C1 segment of cervical spinal cord (tissue), 14 donors: ENCODE measurements at regions not wholly inside any gene's neighbourhood (a gene's known extent, or its start where the extent isn't known, plus 50 kb on each side); places are given as distances from the start of the nearest gene placed in this dataset.

Experiments
- DNase-seq, 14 donors: peaks; one replicate each; lab custom pipeline; 2025; lab: John Stamatoyannopoulos, UW

GRCh38 chr5:54772684-54773083 is 212.7 kb downstream of the ESM1 start:
- no peak for DNase-seq

GRCh38 chr5:54772231-54772630 is 213.2 kb downstream of the ESM1 start:
- no peak for DNase-seq

DNA sequence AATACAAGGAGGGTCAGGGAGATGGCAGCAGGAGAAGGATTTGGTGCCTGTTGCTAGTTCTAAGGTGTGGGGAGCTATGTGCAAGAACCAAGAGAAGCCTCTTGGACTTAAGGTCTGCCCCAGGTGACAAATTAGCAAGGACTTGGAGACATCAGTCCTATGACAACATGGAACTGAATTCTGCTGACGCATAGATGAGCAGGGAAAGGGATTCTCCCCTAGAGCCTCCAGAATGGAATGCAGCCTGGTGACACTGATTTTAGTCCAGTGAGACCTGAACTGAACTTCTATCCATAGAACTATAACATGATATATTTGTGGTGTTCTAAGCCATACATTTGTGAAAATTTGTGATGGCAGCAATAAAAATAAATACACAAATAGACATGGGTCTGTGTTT is 215.6 kb downstream of the ESM1 start:
- no peak for DNase-seq

GRCh38 chr5:54769072-54769471 is 216.3 kb downstream of the ESM1 start:
- no peak for DNase-seq

DNA sequence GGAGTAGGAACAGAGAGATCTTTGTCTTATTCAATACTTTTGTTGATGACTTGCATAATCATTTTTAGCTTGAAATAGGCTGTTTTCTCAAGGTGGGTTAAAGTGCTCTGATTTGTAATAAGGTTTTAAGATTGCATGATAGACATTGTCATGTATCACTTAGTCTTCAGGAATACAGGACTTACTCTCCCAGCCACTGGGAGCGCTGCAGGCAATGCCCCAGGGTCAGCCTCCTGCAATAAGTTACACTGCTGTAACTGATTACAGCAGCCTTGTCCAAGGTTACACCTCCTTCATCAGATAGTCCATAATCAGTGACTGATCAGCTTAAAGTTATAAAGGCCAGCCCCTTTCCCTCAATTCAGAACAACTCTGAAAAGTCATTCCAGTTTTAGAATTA is 218.6 kb downstream of the ESM1 start:
- no peak for DNase-seq

- no peak for DNase-seq
Observed at GRCh38 chr5:54765165-54766028, 220.0 kb downstream of the ESM1 start.

DNA sequence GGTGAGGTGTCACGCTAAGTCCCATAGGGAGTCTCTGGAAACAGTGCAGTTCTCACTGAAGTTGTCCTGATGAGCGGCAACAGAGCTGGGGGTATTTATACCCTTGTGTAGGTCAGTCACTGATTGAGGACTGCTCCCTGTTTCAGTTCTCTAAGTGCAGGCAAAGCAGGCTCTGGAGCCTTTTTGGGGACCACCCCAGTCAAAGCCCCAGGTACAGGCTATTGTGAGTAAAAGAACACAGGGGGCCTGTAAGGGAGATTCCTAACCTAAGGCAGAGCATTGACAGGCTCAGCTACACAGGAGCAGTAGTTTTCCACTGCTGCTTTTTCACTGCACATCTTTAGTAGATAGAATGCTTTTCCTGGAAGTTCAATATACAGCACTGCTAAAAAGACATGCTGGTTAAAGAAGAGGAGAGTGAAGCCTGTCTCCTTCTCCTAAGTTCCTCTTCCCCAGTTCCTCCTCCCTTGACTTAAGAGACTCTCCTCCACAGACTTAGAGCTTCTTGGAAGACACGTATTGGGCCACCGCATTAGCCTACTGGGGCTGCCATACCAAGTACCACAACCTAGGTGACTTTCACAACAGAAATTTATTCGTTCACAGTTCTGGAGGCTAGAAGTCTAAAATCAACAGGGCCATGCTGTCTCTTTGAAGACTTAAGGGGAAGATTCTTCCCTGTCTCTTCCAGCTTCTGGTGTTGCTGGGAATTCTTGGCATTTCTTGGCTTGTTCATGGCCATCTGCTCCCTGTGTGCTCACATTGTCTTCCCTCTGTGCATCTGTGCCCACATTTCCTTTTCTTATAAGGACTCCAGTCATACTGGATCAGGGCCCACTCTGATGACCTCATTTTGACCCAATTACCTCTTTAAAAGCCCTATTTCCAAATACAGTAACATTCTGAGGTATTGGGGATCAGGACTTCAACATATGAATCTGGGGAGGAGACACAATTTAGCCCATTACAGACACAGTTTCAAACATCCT is 221.0 kb downstream of the ESM1 start:
- DNase-seq: peak in 1 of 14 donors; percentile 21

DNA sequence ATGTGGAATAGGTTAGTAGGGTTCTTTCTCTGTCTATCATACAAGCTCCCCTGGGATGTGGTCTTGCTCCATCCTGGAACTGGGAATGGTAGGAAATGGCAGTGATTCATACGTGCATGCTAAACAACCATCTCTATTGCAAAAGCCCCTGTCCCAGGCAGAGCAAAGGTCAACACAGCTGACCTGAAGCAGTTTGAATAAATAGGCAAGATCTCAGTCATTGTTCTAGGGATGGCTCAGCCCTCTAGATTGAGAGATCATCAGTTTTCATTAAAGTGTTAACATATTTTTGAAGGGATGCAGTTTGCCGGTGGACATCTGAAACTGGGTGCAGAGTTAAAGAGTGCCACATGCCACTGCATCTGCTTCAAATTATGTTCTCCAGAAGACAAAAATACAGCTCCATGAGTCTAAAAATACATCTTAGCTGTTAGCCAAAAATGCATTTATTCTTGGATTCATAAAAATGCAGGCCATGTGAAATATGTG is 224.1 kb downstream of the ESM1 start:
- peak in 1 of 14 donors; percentile 75 for DNase-seq

GRCh38 chr5:54760182-54760935 is 225.0 kb downstream of the ESM1 start:
- no peak for DNase-seq

DNA sequence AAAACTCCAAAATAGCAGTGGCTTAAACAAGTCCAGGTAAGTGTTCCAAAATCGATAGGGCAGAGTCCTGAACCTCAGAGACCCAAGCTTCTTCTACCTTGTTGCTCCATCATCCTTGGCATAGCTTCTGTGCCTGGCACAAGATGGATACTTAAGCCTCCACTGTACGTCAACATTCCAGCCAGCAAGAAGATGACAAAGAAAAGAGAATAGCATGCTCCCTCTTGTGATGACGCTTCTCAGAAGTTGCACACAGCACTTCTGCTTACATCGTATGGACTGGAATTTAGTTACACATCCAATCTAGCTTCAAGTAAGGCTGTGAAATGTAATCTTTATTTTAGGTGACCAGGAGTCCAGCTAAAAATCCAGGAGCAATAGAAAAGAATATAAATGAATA is 227.4 kb downstream of the ESM1 start:
- DNase-seq: no peak

- peak in 2 of 14 donors; percentile 4 to 85 for DNase-seq
Observed at GRCh38 chr5:54757541-54757940, 227.9 kb downstream of the ESM1 start.

DNA sequence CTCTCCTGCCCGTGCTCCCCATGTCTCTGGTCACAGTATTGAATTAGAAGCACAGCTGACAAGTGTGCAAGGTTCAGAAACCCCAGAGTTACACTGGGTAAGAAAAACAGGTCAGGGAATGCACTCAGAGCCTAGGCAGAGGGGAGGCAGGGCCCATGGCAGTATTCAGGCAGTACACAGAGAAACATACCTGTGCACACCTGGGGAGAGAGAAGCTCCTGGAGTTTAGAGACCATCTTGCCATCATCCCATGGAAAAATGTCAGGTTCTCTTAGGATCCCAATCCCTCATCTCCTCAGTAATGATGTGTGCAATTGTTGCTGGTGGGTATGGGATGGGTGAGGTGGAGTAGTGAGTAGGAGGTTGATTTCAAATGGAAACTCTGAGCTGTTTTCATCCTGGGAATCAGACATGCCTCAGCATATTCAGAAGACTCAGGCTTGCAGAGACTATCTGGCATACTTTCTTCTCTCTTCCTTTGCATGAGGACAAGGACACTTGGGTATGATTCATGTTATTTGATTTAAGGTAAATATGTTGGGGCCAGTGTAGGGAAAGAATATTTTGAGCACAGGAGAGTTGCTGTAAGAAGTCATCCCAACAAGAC is 228.5 kb downstream of the ESM1 start:
- no peak for DNase-seq

- DNase-seq: no peak
Observed at GRCh38 chr5:54756301-54756700, 229.1 kb downstream of the ESM1 start.

GRCh38 chr5:54754878-54755277 is 230.5 kb downstream of the ESM1 start:
- DNase-seq: no peak

DNA sequence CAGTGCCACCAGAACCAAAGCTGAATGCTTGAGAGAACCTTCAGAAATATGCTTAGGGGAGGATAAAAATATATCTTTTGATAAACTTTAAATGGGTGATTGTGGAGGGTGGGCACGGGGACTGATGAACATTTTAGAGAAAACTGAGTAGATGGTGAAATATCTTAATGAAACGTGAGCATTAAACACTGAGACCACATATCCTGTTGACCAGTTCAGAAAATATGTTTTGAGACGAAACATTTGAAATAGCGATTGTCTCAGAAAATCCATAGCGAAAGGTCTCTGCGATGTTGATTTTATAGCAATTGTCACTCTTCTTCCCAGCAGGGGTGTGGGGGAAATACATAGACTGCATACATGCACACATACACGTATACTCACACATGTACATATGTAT is 231.0 kb downstream of the ESM1 start:
- DNase-seq: no peak

DNA sequence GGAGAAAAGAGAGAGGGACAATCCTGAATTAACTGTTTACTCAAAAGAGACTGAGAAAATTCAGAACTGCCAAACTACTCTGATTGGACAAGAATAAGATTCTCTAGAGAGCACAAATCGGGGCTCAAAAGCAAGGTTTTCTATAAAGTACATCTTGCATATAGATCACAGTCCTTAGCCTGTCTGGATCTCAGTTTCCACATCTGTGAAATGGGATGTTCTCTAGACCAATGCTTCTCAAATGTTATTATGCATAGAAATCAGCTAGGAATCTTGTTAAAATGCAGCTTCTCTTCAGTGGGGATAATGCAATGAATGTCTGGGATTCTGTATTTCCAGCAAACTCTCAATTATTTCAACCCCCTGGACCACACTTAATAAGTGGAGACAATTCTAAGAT is 231.6 kb downstream of the ESM1 start:
- no peak for DNase-seq

GRCh38 chr5:54753034-54753433 is 232.4 kb downstream of the ESM1 start:
- no peak for DNase-seq

- no peak for DNase-seq
Observed at GRCh38 chr5:54748527-54748926, 231.0 kb downstream of the SNX18 start.

DNA sequence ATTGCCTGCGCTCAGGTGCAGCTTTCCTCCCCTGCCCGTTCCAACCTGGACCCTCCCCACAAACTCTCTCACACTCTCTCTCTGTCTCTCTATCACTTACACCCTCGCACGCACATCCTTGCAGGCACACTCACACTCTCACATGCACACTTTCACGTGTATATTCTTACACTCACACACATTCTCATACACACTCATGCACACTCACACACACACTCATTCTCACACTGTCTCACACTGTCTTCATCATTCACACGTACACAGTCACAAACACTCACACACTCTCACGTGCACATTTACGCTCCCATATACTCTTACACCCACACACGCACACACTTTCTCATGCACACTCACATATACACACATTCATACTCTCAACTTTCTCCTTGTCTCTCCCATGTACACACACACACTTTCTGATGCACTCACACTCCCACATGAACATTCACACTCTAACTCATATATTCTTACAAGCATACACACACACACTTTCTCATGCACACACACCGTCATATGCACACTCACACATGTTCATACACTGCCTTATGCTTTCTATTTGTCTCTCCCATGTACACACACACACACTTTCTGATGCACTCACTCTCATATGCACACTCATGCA is 229.3 kb downstream of the SNX18 start:
- DNase-seq: no peak

DNA sequence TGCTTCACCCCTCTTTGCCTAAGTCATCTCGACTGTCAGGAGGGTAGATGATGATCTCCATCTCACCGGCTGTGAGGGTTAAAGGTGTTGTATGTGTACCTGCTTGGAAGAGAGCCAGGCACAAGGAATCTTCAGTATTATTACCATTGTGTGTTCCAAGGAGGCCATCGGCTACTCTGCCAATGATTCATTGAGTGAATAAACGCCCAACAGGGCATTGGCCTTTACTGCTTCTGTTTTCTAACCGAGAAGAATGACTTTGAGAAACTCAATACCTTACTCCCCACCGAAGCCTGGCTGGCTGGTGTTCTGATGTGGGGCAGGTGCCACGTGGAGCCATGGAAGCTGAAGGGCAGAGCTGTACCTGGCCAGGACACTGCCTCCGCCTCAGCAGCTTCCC is 228.8 kb downstream of the SNX18 start:
- DNase-seq: no peak

DNA sequence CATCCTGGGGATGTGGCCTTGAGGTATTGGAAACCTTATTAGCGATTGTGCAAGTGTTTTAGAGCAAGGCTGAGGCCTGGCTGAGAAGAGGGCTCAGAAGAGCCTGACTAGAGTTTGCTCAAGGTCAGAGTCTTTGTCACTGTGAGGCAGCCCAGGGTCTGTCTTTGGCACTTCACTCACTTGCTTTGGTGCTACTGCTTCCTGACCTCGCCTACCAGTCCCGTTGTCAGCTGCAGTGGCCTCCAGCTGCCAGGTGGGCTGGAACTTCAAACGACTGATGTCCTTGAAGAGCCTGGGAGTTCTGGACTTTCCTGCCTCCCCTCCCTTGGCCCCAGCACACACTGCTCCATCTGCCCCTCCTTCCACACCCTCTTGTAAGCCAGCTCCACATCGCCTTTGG is 228.0 kb downstream of the SNX18 start:
- DNase-seq: no peak
